ENCODE measurements at regions not wholly inside any gene's neighbourhood (a gene's known extent, or its start where the extent isn't known, plus 50 kb on each side); places are given as distances from the start of the nearest gene placed in this dataset.
"Not testable (repeated sequence)": the region's sequence is repeated elsewhere in the genome, so short reads cannot be mapped to it uniquely, and the experiment has no call there.

GRCh38 chr2:186181625-186182024 is 304.4 kb upstream of the ZC3H15 start:
- POLR2A ChIA-PET = no interaction called here
- H3K36me3 Mint-ChIP-seq = peaks cover 7 to 18% (median 10%) of the 10 kb centered on the region in 3 donors
- DNase-seq = no peak
- H3K4me1 Mint-ChIP-seq = peaks cover 0 to 4% (median 0%) of the 10 kb centered on the region in 4 donors
- no peak overlapping the region for H3K4me3 Mint-ChIP-seq
- peaks cover 0 to 4% (median 0%) of the 10 kb centered on the region in 9 donors for H3K9me3 Mint-ChIP-seq
- no peak overlapping the region for H3K27ac Mint-ChIP-seq
- no peaks in the 10 kb centered on the region for H3K27me3 Mint-ChIP-seq
- ATAC-seq = no peak

- H3K27me3 Mint-ChIP-seq, DNase-seq, ATAC-seq, H3K27ac Mint-ChIP-seq, POLR2A ChIA-PET, H3K4me1 Mint-ChIP-seq, H3K4me3 Mint-ChIP-seq, H3K9me3 Mint-ChIP-seq: not testable (repeated sequence)
- H3K36me3 Mint-ChIP-seq = peaks cover 7 to 21% (median 12%) of the 10 kb centered on the region in 3 donors
Observed at GRCh38 chr2:186182366-186182765, 303.7 kb upstream of the ZC3H15 start.

- Mint-ChIP-seq H3K36me3 (peaks cover 12 to 21% (median 16%) of the 10 kb centered on the region in 3 donors), H3K27me3 (no peaks in the 10 kb centered on the region), H3K27ac (no peak overlapping the region), H3K4me3 (no peak overlapping the region), H3K4me1 (peaks cover 0 to 4% (median 0%) of the 10 kb centered on the region in 4 donors), H3K9me3 (peaks cover 0 to 12% (median 2%) of the 10 kb centered on the region in 9 donors)
- no peak for DNase-seq
- POLR2A ChIA-PET = no interaction called here
- no peak for ATAC-seq
Observed at GRCh38 chr2:186183406-186183805, 302.7 kb upstream of the ZC3H15 start.

GRCh38 chr2:186187854-186188253 is 298.2 kb upstream of the ZC3H15 start:
- Mint-ChIP-seq H3K9me3 (peaks cover 0 to 14% (median 4%) of the 10 kb centered on the region in 9 donors), H3K4me1 (no peaks in the 10 kb centered on the region), H3K27ac (no peak overlapping the region), H3K27me3 (no peaks in the 10 kb centered on the region), H3K4me3 (no peak overlapping the region), H3K36me3 (peaks cover 12 to 31% (median 21%) of the 10 kb centered on the region in 3 donors)
- POLR2A ChIA-PET = no interaction called here
- ATAC-seq (no peak), DNase-seq (no peak)

- Mint-ChIP-seq H3K36me3 (peaks cover 8 to 27% (median 17%) of the 10 kb centered on the region in 3 donors), H3K4me3 (no peak overlapping the region), H3K4me1 (no peaks in the 10 kb centered on the region), H3K27me3 (no peaks in the 10 kb centered on the region), H3K9me3 (peaks cover 0 to 14% (median 4%) of the 10 kb centered on the region in 9 donors), H3K27ac (no peak overlapping the region)
- DNase-seq (no peak), ATAC-seq (no peak)
- POLR2A ChIA-PET = no interaction called here
Observed at GRCh38 chr2:186189816-186190215, 296.2 kb upstream of the ZC3H15 start.

GRCh38 chr2:186195696-186196095 is 290.4 kb upstream of the ZC3H15 start:
- no peak for DNase-seq
- ATAC-seq = no peak
- no peaks in the 10 kb centered on the region for H3K27me3 Mint-ChIP-seq
- peaks cover 0 to 4% (median 2%) of the 10 kb centered on the region in 9 donors for H3K9me3 Mint-ChIP-seq
- peaks cover 2 to 10% (median 4%) of the 10 kb centered on the region in 3 donors for H3K36me3 Mint-ChIP-seq
- H3K27ac Mint-ChIP-seq = no peak overlapping the region
- POLR2A ChIA-PET = no interaction called here
- peaks cover 0 to 1% (median 0%) of the 10 kb centered on the region in 4 donors for H3K4me1 Mint-ChIP-seq
- no peak overlapping the region for H3K4me3 Mint-ChIP-seq

GRCh38 chr2:186197955-186198354 is 288.1 kb upstream of the ZC3H15 start:
- POLR2A ChIA-PET = no interaction called here

GRCh38 chr2:186199029-186199428 is 287.0 kb upstream of the ZC3H15 start:
- Mint-ChIP-seq H3K36me3 (peaks cover 2 to 8% (median 4%) of the 10 kb centered on the region in 3 donors), H3K9me3 (peaks cover 0 to 4% (median 0%) of the 10 kb centered on the region in 9 donors), H3K4me1 (peaks cover 0 to 6% (median 4%) of the 10 kb centered on the region in 4 donors), H3K27ac (no peak overlapping the region), H3K4me3 (no peak overlapping the region), H3K27me3 (no peaks in the 10 kb centered on the region)
- DNase-seq (no peak), ATAC-seq (no peak)
- POLR2A ChIA-PET = no interaction called here

More at GRCh38 chr2:186197955-186198354, 288.1 kb upstream of the ZC3H15 start:
- no peak overlapping the region for H3K27ac Mint-ChIP-seq
- H3K27me3 Mint-ChIP-seq = no peaks in the 10 kb centered on the region
- H3K4me1 Mint-ChIP-seq = peaks cover 0 to 3% (median 1%) of the 10 kb centered on the region in 4 donors
- peaks cover 2 to 6% (median 4%) of the 10 kb centered on the region in 3 donors for H3K36me3 Mint-ChIP-seq
- H3K9me3 Mint-ChIP-seq = peaks cover 0 to 2% (median 0%) of the 10 kb centered on the region in 9 donors
- H3K4me3 Mint-ChIP-seq = no peak overlapping the region
- no peak for DNase-seq
- ATAC-seq = no peak

GRCh38 chr2:186201371-186201770 is 284.7 kb upstream of the ZC3H15 start:
- no peak overlapping the region for H3K4me3 Mint-ChIP-seq
- H3K9me3 Mint-ChIP-seq = peaks cover 0 to 4% (median 0%) of the 10 kb centered on the region in 9 donors
- peaks cover 0 to 7% (median 4%) of the 10 kb centered on the region in 4 donors for H3K4me1 Mint-ChIP-seq
- H3K27me3 Mint-ChIP-seq = no peaks in the 10 kb centered on the region
- H3K36me3 Mint-ChIP-seq = peaks cover 0 to 5% (median 0%) of the 10 kb centered on the region in 3 donors
- DNase-seq (no peak), ATAC-seq (no peak)
- POLR2A ChIA-PET = no interaction called here
- no peak overlapping the region for H3K27ac Mint-ChIP-seq

GRCh38 chr2:186205254-186205911 is 280.7 kb upstream of the ZC3H15 start:
- no peak for DNase-seq
- ATAC-seq = no peak
- Mint-ChIP-seq H3K27ac (no peak overlapping the region), H3K36me3 (peaks cover 0 to 8% (median 0%) of the 10 kb centered on the region in 3 donors), H3K9me3 (peaks cover 0 to 4% (median 0%) of the 10 kb centered on the region in 9 donors), H3K27me3 (no peaks in the 10 kb centered on the region), H3K4me3 (no peak overlapping the region), H3K4me1 (peaks cover 0 to 7% (median 4%) of the 10 kb centered on the region in 4 donors)
- POLR2A ChIA-PET = no interaction called here

GRCh38 chr2:186209532-186209931 is 276.5 kb upstream of the ZC3H15 start:
- Mint-ChIP-seq H3K27ac (no peak overlapping the region), H3K36me3 (peaks cover 2 to 24% (median 5%) of the 10 kb centered on the region in 3 donors), H3K4me3 (no peak overlapping the region), H3K4me1 (peaks cover 0 to 3% (median 0%) of the 10 kb centered on the region in 4 donors), H3K27me3 (no peaks in the 10 kb centered on the region), H3K9me3 (peaks cover 0 to 3% (median 0%) of the 10 kb centered on the region in 9 donors)
- POLR2A ChIA-PET = no interaction called here
- no peak for ATAC-seq
- no peak for DNase-seq

- ATAC-seq = no peak
- Mint-ChIP-seq H3K4me1 (peaks cover 0 to 6% (median 0%) of the 10 kb centered on the region in 4 donors), H3K36me3 (peaks cover 6 to 35% (median 28%) of the 10 kb centered on the region in 3 donors), H3K27me3 (no peaks in the 10 kb centered on the region), H3K27ac (no peak overlapping the region), H3K9me3 (peaks cover 0 to 20% (median 13%) of the 10 kb centered on the region in 9 donors), H3K4me3 (no peak overlapping the region)
- DNase-seq = no peak
- POLR2A ChIA-PET = no interaction called here
Observed at GRCh38 chr2:186220409-186220808, 265.7 kb upstream of the ZC3H15 start.

GRCh38 chr2:186229265-186229664 is 256.8 kb upstream of the ZC3H15 start:
- no peaks in the 10 kb centered on the region for H3K27me3 Mint-ChIP-seq
- POLR2A ChIA-PET = no interaction called here
- DNase-seq (no peak), ATAC-seq (no peak)
- H3K36me3 Mint-ChIP-seq = peaks cover 26 to 79% (median 68%) of the 10 kb centered on the region in 3 donors
- H3K9me3 Mint-ChIP-seq = peaks cover 21 to 94% (median 61%) of the 10 kb centered on the region in 9 donors
- no peak overlapping the region for H3K27ac Mint-ChIP-seq
- H3K4me1 Mint-ChIP-seq = peaks cover 0 to 6% (median 1%) of the 10 kb centered on the region in 4 donors
- no peak overlapping the region for H3K4me3 Mint-ChIP-seq

All from naive thymus-derived CD8-positive, alpha-beta T cell (primary cell).